Gastroesophageal sphincter (tissue), 4 donors: ENCODE measurements at regions not wholly inside any gene's neighbourhood (a gene's known extent, or its start where the extent isn't known, plus 50 kb on each side); places are given as distances from the start of the nearest gene placed in this dataset.
"Not testable (repeated sequence)": the region's sequence is repeated elsewhere in the genome, so short reads cannot be mapped to it uniquely, and the experiment has no call there.

Experiments
- ATAC-seq: fragments of 150-250 bp; one replicate; pipeline ENCODE4 v1.9.1; 2016; ENCODE audit warnings: mild to moderate bottlenecking, moderate library complexity
- H3K27ac ChIP-seq, 4 donors: fragments of 200-600 bp; sonication (generic) in 3 of 4; 1 replicate in 3 of 4; 2 replicates in 1 of 4; pipeline ENCODE4 v1.5.1; 2016 to 2019
- H3K27me3 ChIP-seq: fragments of 200-600 bp; sonication (generic); one replicate; pipeline ENCODE4 v1.5.1; 2019
- H3K36me3 ChIP-seq, 2 donors: fragments of 200-600 bp; sonication (generic); one replicate each; pipeline ENCODE4 v1.5.1; 2019; ENCODE audit warnings: control low read depth in 1 of 2
- H3K4me1 ChIP-seq, 3 donors: fragments of 200-600 bp; sonication (generic); 1 replicate in 2 of 3; 2 replicates in 1 of 3; pipeline ENCODE4 v1.5.1; 2016 to 2019; ENCODE audit warnings: control low read depth in 2 of 3
- H3K4me3 ChIP-seq, 2 donors: fragments of 200-600 bp; sonication (generic); one replicate each; pipeline ENCODE4 v1.5.1; 2019; ENCODE audit warnings: mild to moderate bottlenecking in 1 of 2, moderate library complexity in 1 of 2
- H3K9me3 ChIP-seq, 3 donors: fragments of 200-600 bp; sonication (generic); one replicate each; pipeline ENCODE4 v1.5.1; 2017 to 2019; ENCODE audit warnings: control low read depth in 2 of 3
- EP300 ChIP-seq: sonication (generic); formaldehyde crosslinking; IDR thresholded peaks from one replicate; pipeline ENCODE4 v1.6.1; 2017; ENCODE audit warnings: antibody characterized with exemption, mild to moderate bottlenecking
- POLR2A ChIP-seq, 2 donors: fragments of 450-650 bp; IDR thresholded peaks; one replicate each; pipeline ENCODE4 v1.6.1; 2017; ENCODE audit warnings: antibody characterized with exemption in 2 of 2, mild to moderate bottlenecking in 2 of 2, moderate library complexity in 1 of 2
- POLR2AphosphoS5 ChIP-seq: sonication (generic); formaldehyde crosslinking; IDR thresholded peaks from one replicate; pipeline ENCODE4 v1.6.1; 2017; ENCODE audit warnings: antibody characterized with exemption
- WGBS, 2 donors: methylation state at CpG; one replicate each; pipeline ENCODE4 v1.1.5; 2018; ENCODE audit warnings: low coverage in 1 of 2; 5-methylcytosine and 5-hydroxymethylcytosine counted together
- TF ChIP-seq, protein P1 (sequence below), 4 experiments: fragments of 200-600 bp in 2 of 4; fragments of 450-650 bp in 2 of 4; sonication (generic) in 1 of 4; IDR thresholded peaks; one replicate each; pipeline ENCODE4 v1.5.1; 2017 to 2019; ENCODE audit warnings: antibody characterized with exemption in 4 of 4, mild to moderate bottlenecking in 2 of 4, moderate library complexity in 2 of 4

DNA sequence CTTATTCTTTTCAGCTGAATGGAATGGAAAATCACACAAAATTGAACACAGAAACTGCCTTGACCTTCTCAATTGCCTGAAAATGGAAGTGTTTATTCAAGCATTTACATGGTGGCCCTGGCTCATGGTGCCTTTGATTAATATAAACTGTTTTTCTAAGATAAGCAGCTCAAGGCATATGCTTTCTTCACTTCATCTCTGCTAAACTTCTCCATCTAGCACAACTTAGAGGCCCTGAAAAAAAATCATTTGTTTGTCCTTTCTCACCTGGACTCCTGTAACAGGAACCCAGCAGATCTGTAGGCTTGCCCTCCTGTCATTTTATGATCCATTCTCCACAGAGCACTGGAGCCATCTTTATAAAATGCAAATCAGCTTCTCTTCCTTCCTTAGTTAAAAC is 117.5 kb upstream of the KRR1 start:
- TF ChIP-seq, protein P1, sequence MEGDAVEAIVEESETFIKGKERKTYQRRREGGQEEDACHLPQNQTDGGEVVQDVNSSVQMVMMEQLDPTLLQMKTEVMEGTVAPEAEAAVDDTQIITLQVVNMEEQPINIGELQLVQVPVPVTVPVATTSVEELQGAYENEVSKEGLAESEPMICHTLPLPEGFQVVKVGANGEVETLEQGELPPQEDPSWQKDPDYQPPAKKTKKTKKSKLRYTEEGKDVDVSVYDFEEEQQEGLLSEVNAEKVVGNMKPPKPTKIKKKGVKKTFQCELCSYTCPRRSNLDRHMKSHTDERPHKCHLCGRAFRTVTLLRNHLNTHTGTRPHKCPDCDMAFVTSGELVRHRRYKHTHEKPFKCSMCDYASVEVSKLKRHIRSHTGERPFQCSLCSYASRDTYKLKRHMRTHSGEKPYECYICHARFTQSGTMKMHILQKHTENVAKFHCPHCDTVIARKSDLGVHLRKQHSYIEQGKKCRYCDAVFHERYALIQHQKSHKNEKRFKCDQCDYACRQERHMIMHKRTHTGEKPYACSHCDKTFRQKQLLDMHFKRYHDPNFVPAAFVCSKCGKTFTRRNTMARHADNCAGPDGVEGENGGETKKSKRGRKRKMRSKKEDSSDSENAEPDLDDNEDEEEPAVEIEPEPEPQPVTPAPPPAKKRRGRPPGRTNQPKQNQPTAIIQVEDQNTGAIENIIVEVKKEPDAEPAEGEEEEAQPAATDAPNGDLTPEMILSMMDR (IDR thresholded peaks at IDR 0.05) = no peak
- TF ChIP-seq EP300 (no peak), POLR2AphosphoS5 (no peak), POLR2A (IDR thresholded peaks at IDR 0.05) (no peak)

DNA sequence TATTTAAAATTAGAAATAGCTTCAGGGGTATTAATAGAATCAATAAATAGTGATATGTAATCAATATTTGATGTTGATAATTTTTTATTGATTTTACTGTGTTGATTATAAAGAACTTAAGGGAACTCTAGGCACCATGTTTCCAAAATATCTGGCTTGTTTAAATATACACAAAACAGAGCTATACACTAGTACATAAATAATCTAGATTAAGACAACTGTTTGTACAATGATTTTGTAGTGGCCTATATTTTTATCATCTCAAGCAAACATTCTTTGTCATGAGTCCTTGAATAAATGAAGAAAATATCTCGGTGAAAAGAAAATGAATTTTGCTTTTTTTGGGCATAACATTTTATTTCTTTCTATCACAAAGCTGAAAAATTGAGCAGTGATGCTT is 117.1 kb upstream of the KRR1 start:
- no peak overlapping the region for H3K4me3 ChIP-seq
- TF ChIP-seq, protein P1 (IDR thresholded peaks at IDR 0.05) = no peak
- no peak for TF ChIP-seq POLR2A (IDR thresholded peaks at IDR 0.05)
- no peak for TF ChIP-seq EP300
- no peak for TF ChIP-seq POLR2AphosphoS5
- no peaks in the 10 kb centered on the region for H3K4me1 ChIP-seq
- WGBS, 2 donors = 52 to 80% methylated on average over 1 of the region's 1 CpG
- ATAC-seq = no peak
- H3K9me3 ChIP-seq = no peaks in the 10 kb centered on the region
- no peak overlapping the region for H3K27ac ChIP-seq
- H3K27me3 ChIP-seq = no peaks in the 10 kb centered on the region
- H3K36me3 ChIP-seq = no peaks in the 10 kb centered on the region

More for the DNA sequence above, 117.5 kb upstream of the KRR1 start:
- Histone ChIP-seq H3K27me3 (no peaks in the 10 kb centered on the region), H3K4me1 (no peaks in the 10 kb centered on the region), H3K4me3 (no peak overlapping the region), H3K36me3 (no peaks in the 10 kb centered on the region), H3K9me3 (no peaks in the 10 kb centered on the region), H3K27ac (no peak overlapping the region)
- ATAC-seq = no peak

- Histone ChIP-seq H3K4me3 (no peak overlapping the region), H3K4me1 (no peaks in the 10 kb centered on the region), H3K9me3 (no peaks in the 10 kb centered on the region), H3K27me3 (no peaks in the 10 kb centered on the region), H3K27ac (no peak overlapping the region), H3K36me3 (no peaks in the 10 kb centered on the region)
- WGBS, 2 donors = 60 to 79% methylated on average over 4 of the region's 4 CpGs
- TF ChIP-seq, protein P1 (IDR thresholded peaks at IDR 0.05) = peak in 1 of 4 experiments; percentile 14
- TF ChIP-seq EP300 = no peak
- ATAC-seq = no peak
Observed at GRCh38 chr12:75623631-75624154, 112.3 kb upstream of the KRR1 start.

- 91 to 92% methylated on average over 1 of the region's 1 CpG for WGBS, 2 donors
- Histone ChIP-seq H3K9me3 (no peaks in the 10 kb centered on the region), H3K27me3 (no peaks in the 10 kb centered on the region), H3K27ac (no peak overlapping the region), H3K4me1 (no peaks in the 10 kb centered on the region), H3K36me3 (no peaks in the 10 kb centered on the region), H3K4me3 (no peak overlapping the region)
- ATAC-seq = no peak
- TF ChIP-seq EP300 (no peak), POLR2A (IDR thresholded peaks at IDR 0.05) (no peak), POLR2AphosphoS5 (no peak)
- TF ChIP-seq, protein P1 (IDR thresholded peaks at IDR 0.05) = no peak
Observed at GRCh38 chr12:75622492-75622891, 111.1 kb upstream of the KRR1 start.

GRCh38 chr12:75614396-75614795 is 103.0 kb upstream of the KRR1 start:
- H3K27me3 ChIP-seq, H3K27ac ChIP-seq, H3K36me3 ChIP-seq, H3K4me1 ChIP-seq, H3K9me3 ChIP-seq, H3K4me3 ChIP-seq, ATAC-seq: not testable (repeated sequence)
- WGBS, 2 donors = 79 to 80% methylated on average over 4 of the region's 4 CpGs
